HG02759 (cell line): ENCODE measurements at regions not wholly inside any gene's neighbourhood (a gene's known extent, or its start where the extent isn't known, plus 50 kb on each side); places are given as distances from the start of the nearest gene placed in this dataset.
"Not testable (repeated sequence)": the region's sequence is repeated elsewhere in the genome, so short reads cannot be mapped to it uniquely, and the experiment has no call there.

Experiments
- ATAC-seq: cut with Tn5 transposase; IDR thresholded peaks from one replicate; pipeline ENCODE4 v1.9.1; 2021; ENCODE audit warnings: mild to moderate bottlenecking, moderate library complexity; ENCODE audit not compliant: unreplicated experiment

DNA sequence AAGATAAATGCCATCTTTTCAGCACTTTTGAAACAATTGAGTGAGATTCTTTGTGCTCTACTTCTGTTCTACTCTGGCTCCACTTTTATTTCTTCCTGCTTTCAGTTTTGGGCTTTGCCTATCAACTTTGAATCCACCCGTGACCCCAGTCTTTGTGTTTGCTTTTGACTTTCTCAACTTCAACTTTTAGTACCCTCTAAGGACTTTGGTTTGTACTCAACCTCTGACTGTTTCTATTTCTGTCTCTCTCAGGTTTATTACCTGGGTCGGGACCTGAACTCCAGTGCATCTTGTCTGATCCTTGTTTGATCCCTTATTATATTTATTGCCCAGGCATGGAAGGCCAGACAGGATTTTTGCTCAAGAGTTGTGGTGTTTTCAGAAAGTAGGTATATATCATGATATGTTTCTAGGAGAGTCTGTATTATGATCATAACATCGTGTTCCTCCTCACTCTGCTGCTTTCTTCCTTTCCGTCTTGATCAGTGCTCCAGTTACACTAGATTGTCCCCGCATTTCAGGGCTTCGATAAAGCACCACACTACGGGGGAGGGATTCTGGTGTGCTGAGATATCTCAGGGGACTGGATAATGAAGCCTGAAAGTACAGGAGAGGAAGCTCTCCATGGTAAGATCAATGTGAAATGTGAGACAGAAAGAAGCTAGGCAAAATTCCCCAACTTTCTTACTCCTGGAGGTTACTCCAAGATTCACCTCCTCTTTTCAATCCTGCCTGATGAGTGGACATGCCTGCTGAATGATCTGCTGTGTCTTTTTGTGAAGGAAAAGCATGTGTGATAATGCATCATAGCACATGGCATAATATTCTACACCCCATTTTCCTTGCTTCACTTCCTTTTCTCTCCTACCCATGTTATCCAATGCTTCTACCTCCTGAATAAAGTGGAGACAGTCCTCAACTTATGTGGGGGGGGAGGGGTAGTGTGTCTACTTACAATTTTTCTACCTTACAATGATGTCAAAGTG is 155.5 kb upstream of the GRIN3A start:
- no peak for ATAC-seq

DNA sequence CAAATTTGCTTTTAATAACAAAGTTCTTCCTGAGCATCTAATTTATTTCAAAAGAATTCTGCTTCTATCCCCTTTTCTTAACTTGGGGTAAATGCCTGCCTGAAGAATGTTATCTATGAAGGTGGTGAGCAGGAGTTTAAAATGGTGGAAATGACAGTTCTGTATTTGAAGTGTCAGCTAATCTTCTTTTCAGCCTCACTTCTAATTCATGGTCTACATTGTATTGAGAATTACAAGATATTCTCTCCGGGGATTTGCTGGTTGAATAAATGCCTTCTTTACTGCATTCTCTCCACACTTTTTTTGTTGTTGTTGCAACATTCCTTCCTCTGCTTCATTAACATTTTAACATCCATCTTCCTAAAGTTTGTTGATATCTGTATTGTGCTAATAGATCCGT is 143.1 kb upstream of the GRIN3A start:
- ATAC-seq, result no peak

DNA sequence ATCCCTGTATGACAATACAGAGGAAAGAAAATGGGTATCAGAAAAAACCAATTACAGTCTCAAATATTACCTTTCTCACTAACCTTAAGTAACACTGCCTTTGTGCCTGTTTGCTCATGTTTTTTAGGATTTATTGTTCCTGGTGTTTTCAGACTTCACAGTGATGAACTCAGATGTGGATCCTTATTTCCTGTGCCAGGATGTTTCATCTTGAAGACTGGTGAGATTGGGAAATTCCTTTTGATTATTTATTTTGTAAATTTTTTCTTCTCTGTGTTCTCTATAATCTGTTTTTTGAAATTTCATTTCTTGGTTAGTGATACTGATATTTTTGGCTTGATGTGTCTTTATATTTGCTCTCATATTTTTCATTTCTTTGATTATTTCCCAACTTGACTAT is 142.4 kb upstream of the GRIN3A start:
- no peak for ATAC-seq

DNA sequence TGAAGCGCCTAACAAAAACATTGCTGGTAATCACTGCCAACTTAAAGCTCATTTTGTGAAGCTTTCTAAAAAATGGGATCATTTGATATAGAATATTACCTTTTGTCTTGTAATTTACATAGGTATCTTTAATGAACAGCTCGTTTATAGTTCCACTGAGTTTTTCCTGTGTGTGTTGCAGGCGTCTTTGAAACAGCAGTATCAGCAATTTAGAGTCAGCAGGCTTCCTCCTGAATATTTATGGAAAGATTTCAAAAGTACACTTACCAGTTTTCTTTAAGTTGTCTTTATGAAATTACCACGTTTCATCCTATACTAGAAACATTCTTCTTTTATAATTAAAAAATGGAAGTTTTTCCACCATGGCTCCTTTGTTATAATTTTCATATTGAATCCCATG is 140.3 kb upstream of the GRIN3A start:
- ATAC-seq, result no peak

- no peak for ATAC-seq
Measured at GRCh38 chr9:101877439-101877838, 139.0 kb upstream of the GRIN3A start.

GRCh38 chr9:101861472-101861871 is 123.0 kb upstream of the GRIN3A start:
- no peak for ATAC-seq

- ATAC-seq, result no peak
Measured at GRCh38 chr9:101860920-101861319, 122.5 kb upstream of the GRIN3A start.

GRCh38 chr9:101859620-101860019 is 121.2 kb upstream of the GRIN3A start:
- no peak for ATAC-seq

- ATAC-seq, result no peak
Measured at GRCh38 chr9:101858026-101858425, 119.6 kb upstream of the GRIN3A start.

- ATAC-seq, result no peak
Measured at GRCh38 chr9:101849102-101849707, 110.8 kb upstream of the GRIN3A start.

DNA sequence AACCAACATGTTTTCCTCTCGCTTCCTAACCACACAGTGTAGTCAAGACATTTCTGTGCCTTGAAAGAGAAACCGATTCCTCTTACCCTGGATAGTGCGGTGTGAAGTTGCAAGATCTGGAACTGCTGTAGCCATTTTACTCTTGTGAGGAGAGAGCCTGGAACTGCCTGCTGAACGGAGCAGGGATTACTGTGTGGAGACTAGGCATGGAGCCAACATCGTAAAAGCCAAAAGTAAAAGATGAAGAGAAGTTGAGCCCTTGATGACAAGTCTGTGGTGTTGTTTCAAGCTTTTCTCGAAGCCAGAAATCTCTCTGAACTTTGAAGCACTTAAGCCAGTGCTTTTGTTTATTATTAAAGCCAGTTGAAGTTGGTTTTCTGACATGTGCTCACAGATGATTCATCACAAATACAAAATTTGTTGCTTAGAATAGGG is 110.1 kb upstream of the GRIN3A start:
- ATAC-seq, result no peak

GRCh38 chr9:101846161-101846560 is 107.7 kb upstream of the GRIN3A start:
- no peak for ATAC-seq

DNA sequence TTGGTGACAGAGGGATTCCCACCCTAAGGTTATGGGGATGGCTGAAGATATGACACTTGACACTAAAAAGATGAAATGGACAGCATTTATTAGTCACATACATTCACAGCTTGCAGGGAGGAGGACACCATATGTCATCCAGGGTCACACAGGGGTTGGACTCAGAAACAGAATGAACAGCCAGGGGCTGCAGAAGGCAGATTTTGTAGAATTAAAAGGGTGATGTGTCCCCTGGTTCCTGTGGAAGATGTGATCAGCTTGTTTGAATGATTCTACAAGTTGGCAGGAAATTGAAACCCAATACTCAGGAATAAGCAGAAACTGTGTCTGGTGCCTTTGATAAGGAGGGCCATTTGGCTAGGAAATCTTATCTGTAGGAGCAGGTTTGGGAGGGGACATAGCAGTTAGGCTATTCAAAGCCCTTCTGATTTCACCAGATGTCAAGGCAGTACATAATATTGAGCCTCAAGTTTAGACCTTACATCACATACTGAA is 102.3 kb upstream of the GRIN3A start:
- no peak for ATAC-seq

- not testable (repeated sequence) for ATAC-seq
Measured at GRCh38 chr9:101838988-101839387, 100.5 kb upstream of the GRIN3A start.

- no peak for ATAC-seq
Measured at GRCh38 chr9:101836021-101836420, 97.6 kb upstream of the GRIN3A start.

- ATAC-seq, result no peak
Measured at GRCh38 chr9:101832486-101832885, 94.0 kb upstream of the GRIN3A start.

- not testable (repeated sequence) for ATAC-seq
Measured at GRCh38 chr9:101821450-101821849, 83.0 kb upstream of the GRIN3A start.

DNA sequence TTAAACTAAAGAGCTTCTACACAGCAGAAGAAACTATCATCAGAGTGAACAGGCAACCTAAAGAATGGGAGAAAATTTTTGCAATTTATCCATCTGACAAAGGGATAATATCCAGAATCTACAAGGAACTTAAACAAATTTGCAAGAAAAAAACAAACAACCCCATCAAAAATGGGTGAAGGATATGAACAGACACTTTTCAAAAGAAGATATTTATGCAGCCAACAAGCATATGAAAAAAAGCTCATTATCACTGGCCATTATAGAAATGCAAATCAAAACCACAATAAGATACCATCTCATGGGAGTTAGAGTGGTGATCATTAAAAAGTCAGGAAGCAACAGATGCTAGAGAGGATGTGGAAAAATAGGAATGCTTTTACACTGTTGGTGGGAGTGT is 82.5 kb upstream of the GRIN3A start:
- not testable (repeated sequence) for ATAC-seq

DNA sequence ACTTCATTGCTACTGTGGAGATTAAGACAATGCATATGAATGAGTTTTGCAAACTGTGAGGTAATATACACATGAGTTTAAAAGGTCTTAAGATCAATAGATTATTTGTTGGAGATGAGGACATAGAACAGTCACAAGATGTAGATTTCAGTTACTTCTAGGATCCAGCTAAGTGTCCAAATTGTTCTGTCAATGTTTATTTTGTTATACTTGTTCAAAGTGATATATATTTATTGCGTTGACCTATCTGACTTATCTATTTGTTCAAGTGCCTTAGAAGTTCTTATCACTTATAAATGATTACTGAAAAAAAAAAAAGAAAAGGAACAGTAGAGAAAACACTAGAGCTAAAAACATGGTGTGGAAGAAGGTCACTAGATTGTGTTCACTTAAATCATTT is 75.6 kb upstream of the GRIN3A start:
- ATAC-seq, result no peak

GRCh38 chr9:101807879-101808278 is 69.4 kb upstream of the GRIN3A start:
- ATAC-seq, result not testable (repeated sequence)

GRCh38 chr9:101796044-101796443 is 57.6 kb upstream of the GRIN3A start:
- no peak for ATAC-seq

DNA sequence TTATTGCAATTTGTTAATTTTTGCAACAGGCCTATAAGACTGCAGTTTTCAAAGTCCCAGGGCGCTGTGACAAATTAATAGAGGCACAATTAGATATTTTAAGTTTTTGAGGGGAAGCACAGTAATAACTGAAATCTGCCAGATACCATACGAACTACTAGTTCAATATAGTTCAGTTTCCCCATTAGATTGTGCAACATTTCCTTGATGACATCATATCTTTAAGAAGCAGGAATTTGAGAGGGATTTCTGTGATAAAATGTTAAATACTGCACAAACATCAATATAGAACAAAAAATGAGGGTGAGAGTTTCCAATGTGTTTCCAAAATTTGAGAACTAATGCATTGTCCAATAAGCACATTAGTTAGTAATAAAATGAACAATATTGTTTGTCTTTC is 56.7 kb upstream of the GRIN3A start:
- ATAC-seq, result no peak
